SKM-1 treated with dmso at 0.1 percent for 144 hours (cell line): ENCODE measurements at regions not wholly inside any gene's neighbourhood (a gene's known extent, or its start where the extent isn't known, plus 50 kb on each side); places are given as distances from the start of the nearest gene placed in this dataset.
"Not testable (repeated sequence)": the region's sequence is repeated elsewhere in the genome, so short reads cannot be mapped to it uniquely, and the experiment has no call there.

ENCODE experiments used
- DNase-seq: peaks from one replicate; lab custom pipeline; 2025; ENCODE audit not compliant: unreplicated experiment; lab: John Stamatoyannopoulos, UW

- DNase-seq = peak; percentile 25
These were observed 56.3 kb upstream of the KRTAP5-11 start for GRCh38 chr11:71638801-71639519.

GRCh38 chr11:71639520-71639849, 56.8 kb upstream of the KRTAP5-11 start:
- not testable (repeated sequence) for DNase-seq

GRCh38 chr11:71639916-71640315, 57.2 kb upstream of the KRTAP5-11 start:
- not testable (repeated sequence) for DNase-seq

GRCh38 chr11:71647078-71647477, 64.4 kb upstream of the KRTAP5-11 start:
- not testable (repeated sequence) for DNase-seq

GRCh38 chr11:71652998-71653397, 70.3 kb upstream of the KRTAP5-11 start:
- not testable (repeated sequence) for DNase-seq

GRCh38 chr11:71654423-71654822, 71.7 kb upstream of the KRTAP5-11 start:
- not testable (repeated sequence) for DNase-seq

- DNase-seq = not testable (repeated sequence)
These were observed 72.4 kb upstream of the KRTAP5-11 start for GRCh38 chr11:71655041-71655440.

GRCh38 chr11:71656513-71656912, 73.8 kb upstream of the KRTAP5-11 start:
- DNase-seq = not testable (repeated sequence)

- DNase-seq = not testable (repeated sequence)
These were observed 82.3 kb upstream of the KRTAP5-11 start for GRCh38 chr11:71664941-71665340.

GRCh38 chr11:71698110-71698509, 115.4 kb upstream of the KRTAP5-11 start:
- DNase-seq = not testable (repeated sequence)

GRCh38 chr11:71698961-71699360, 116.3 kb upstream of the KRTAP5-11 start:
- DNase-seq = not testable (repeated sequence)

GRCh38 chr11:71701435-71702291, 119.0 kb upstream of the KRTAP5-11 start:
- not testable (repeated sequence) for DNase-seq

- DNase-seq = not testable (repeated sequence)
These were observed 122.5 kb upstream of the KRTAP5-11 start for GRCh38 chr11:71705086-71705737.

GRCh38 chr11:71705738-71706432, 123.2 kb upstream of the KRTAP5-11 start:
- not testable (repeated sequence) for DNase-seq

- not testable (repeated sequence) for DNase-seq
These were observed 124.4 kb upstream of the KRTAP5-11 start for GRCh38 chr11:71707083-71707482.

- not testable (repeated sequence) for DNase-seq
These were observed 123.5 kb upstream of the DEFB108B start for GRCh38 chr11:71709541-71709940.

- DNase-seq = not testable (repeated sequence)
These were observed 122.8 kb upstream of the DEFB108B start for GRCh38 chr11:71710171-71710671.

GRCh38 chr11:71710701-71711385, 122.2 kb upstream of the DEFB108B start:
- DNase-seq = not testable (repeated sequence)

- DNase-seq = not testable (repeated sequence)
These were observed 120.7 kb upstream of the DEFB108B start for GRCh38 chr11:71712350-71712749.

GRCh38 chr11:71712846-71713245, 120.2 kb upstream of the DEFB108B start:
- not testable (repeated sequence) for DNase-seq
